HL-60 (cell line): ENCODE measurements at regions not wholly inside any gene's neighbourhood (a gene's known extent, or its start where the extent isn't known, plus 50 kb on each side); places are given as distances from the start of the nearest gene placed in this dataset.

Source experiments
- DNase-seq, 2 experiments: peaks; one replicate each; pipeline ENCODE4 v3.0.0-alpha.2; 2010 to 2020; ENCODE audit warnings: low read depth in 1 of 2, low spot score in 1 of 2
- H3K27ac ChIP-seq: fragments of 250-450 bp; sonication (Bioruptor Pico); replicated peaks from 2 replicates; pipeline ENCODE4 v1.5.1; 2020; ENCODE audit warnings: mild to moderate bottlenecking, moderate library complexity
- H3K27me3 ChIP-seq: fragments of 250-450 bp; sonication (Bioruptor Pico); 2 replicates; pipeline ENCODE4 v1.5.1; 2021; ENCODE audit warnings: mild to moderate bottlenecking, moderate library complexity; ENCODE audit not compliant: insufficient read depth, poor library complexity, severe bottlenecking
- H3K4me3 ChIP-seq: replicated peaks from 2 replicates; pipeline ENCODE4 v1.5.1; 2011; ENCODE audit warnings: mild to moderate bottlenecking, control low read depth, low read length; ENCODE audit not compliant: insufficient read depth
- CTCF ChIP-seq: IDR thresholded peaks from one replicate; pipeline ENCODE4 v1.5.1; 2011; ENCODE audit warnings: low read length, control low read depth, inconsistent platforms; ENCODE audit not compliant: insufficient read depth
- GABPA ChIP-seq: IDR thresholded peaks from 2 replicates; pipeline ENCODE4 v1.6.1; 2012; ENCODE audit warnings: low read depth
- POLR2AphosphoS5 ChIP-seq: IDR thresholded peaks from 2 replicates; pipeline ENCODE4 v1.6.1; 2012; ENCODE audit warnings: low read depth
- REST ChIP-seq: IDR thresholded peaks from 2 replicates; pipeline ENCODE4 v1.6.1; 2012; ENCODE audit warnings: low read depth; ENCODE audit not compliant: insufficient replicate concordance
- SPI1 ChIP-seq: IDR thresholded peaks from 2 replicates; pipeline ENCODE4 v1.6.1; 2012; ENCODE audit warnings: low read depth, mild to moderate bottlenecking, borderline replicate concordance

GRCh38 chr18:74023220-74023619 is 124.4 kb downstream of the FBXO15 start:
- Histone ChIP-seq H3K27me3 (peaks cover 3% of the 10 kb centered on the region), H3K27ac (no peak overlapping the region), H3K4me3 (no peak overlapping the region)
- DNase-seq: no peak
- TF ChIP-seq GABPA (no peak), POLR2AphosphoS5 (no peak), SPI1 (no peak), CTCF (no peak), REST (no peak)

GRCh38 chr18:74019864-74020263 is 127.8 kb downstream of the FBXO15 start:
- H3K4me3 ChIP-seq: no peak overlapping the region
- TF ChIP-seq SPI1 (no peak), CTCF (no peak), POLR2AphosphoS5 (no peak), REST (no peak), GABPA (no peak)
- peaks cover 3% of the 10 kb centered on the region for H3K27me3 ChIP-seq
- no peak overlapping the region for H3K27ac ChIP-seq
- DNase-seq: no peak

GRCh38 chr18:74013955-74014354 is 133.7 kb downstream of the FBXO15 start:
- DNase-seq: peak in 1 of 2 experiments; percentile 53
- H3K27me3 ChIP-seq: peaks cover 8% of the 10 kb centered on the region
- TF ChIP-seq POLR2AphosphoS5: no peak
- no peak for TF ChIP-seq CTCF
- no peak for TF ChIP-seq GABPA
- TF ChIP-seq REST: no peak
- TF ChIP-seq SPI1: no peak

More at GRCh38 chr18:74013955-74014354, 133.7 kb downstream of the FBXO15 start:
- Histone ChIP-seq H3K4me3 (no peak overlapping the region), H3K27ac (no peak overlapping the region)
